CD8-positive, alpha-beta memory T cell (primary cell): ENCODE measurements at regions not wholly inside any gene's neighbourhood (a gene's known extent, or its start where the extent isn't known, plus 50 kb on each side); places are given as distances from the start of the nearest gene placed in this dataset.
A peak's percentile ranks its signal among the peaks of the same experiment; 100 is the strongest.
"Not testable (repeated sequence)": the region's sequence is repeated elsewhere in the genome, so short reads cannot be mapped to it uniquely, and the experiment has no call there.

Experiments used
- CTCF ChIA-PET: fragments of 350-600 bp; sonication (Branson Sonifier 250); formaldehyde crosslinking; loops from one replicate; lab custom pipeline; 2021; ENCODE audit warnings: antibody characterized with exemption; lab: Charles Lee
- POLR2A ChIA-PET: fragments of 350-600 bp; sonication (Branson Sonifier 250); formaldehyde crosslinking; loops from one replicate; lab custom pipeline; 2021; ENCODE audit warnings: antibody characterized with exemption; lab: Charles Lee
- DNase-seq, 5 donors: peaks; one replicate each; pipeline versions ENCODE4 v3.0.0 to v3.0.0-alpha.2; 2020 to 2022; ENCODE audit warnings: mixed read lengths in 1 of 5
- H3K27ac ChIP-seq: one replicate; pipeline ENCODE4 v1.7.0; 2013; ENCODE audit warnings: low read depth, mild to moderate bottlenecking, low read length, moderate library complexity
- H3K27me3 ChIP-seq: 2 replicates; pipeline ENCODE4 v1.7.0; 2013; ENCODE audit warnings: low read length, mild to moderate bottlenecking; ENCODE audit not compliant: insufficient read depth, poor library complexity, severe bottlenecking
- H3K36me3 ChIP-seq: 2 replicates; pipeline ENCODE4 v1.7.0; 2013; ENCODE audit warnings: mild to moderate bottlenecking, low read length, moderate library complexity; ENCODE audit not compliant: insufficient read depth
- H3K4me1 ChIP-seq: 2 replicates; pipeline ENCODE4 v1.7.0; 2013; ENCODE audit warnings: mild to moderate bottlenecking, low read length, moderate library complexity; ENCODE audit not compliant: insufficient read depth
- H3K4me3 ChIP-seq: 2 replicates; pipeline ENCODE4 v1.7.0; 2013; ENCODE audit warnings: mild to moderate bottlenecking, low read length
- H3K9me3 ChIP-seq: 2 replicates; pipeline ENCODE4 v1.7.0; 2013; ENCODE audit warnings: mild to moderate bottlenecking, low read length
- H3K27ac Mint-ChIP-seq, 8 donors: one replicate each; pipeline ENCODE4 v1.8.0; 2020 to 2021; ENCODE audit warnings: mixed read lengths in 8 of 8, mild to moderate bottlenecking in 6 of 8, inconsistent platforms in 3 of 8, moderate library complexity in 3 of 8
- H3K27me3 Mint-ChIP-seq, 2 donors: one replicate each; pipeline ENCODE4 v1.8.0; 2020 to 2021; ENCODE audit warnings: mixed read lengths in 2 of 2, mild to moderate bottlenecking in 1 of 2, moderate library complexity in 1 of 2
- H3K36me3 Mint-ChIP-seq, 3 donors: one replicate each; pipeline ENCODE4 v1.8.0; 2020 to 2021; ENCODE audit warnings: mixed read lengths in 3 of 3, inconsistent platforms in 1 of 3, mild to moderate bottlenecking in 1 of 3
- H3K4me1 Mint-ChIP-seq, 3 donors: one replicate each; pipeline ENCODE4 v1.8.0; 2020 to 2021; ENCODE audit warnings: mixed read lengths in 3 of 3, inconsistent platforms in 1 of 3, mild to moderate bottlenecking in 1 of 3
- H3K4me3 Mint-ChIP-seq, 7 donors: one replicate each; pipeline ENCODE4 v1.8.0; 2020 to 2021; ENCODE audit warnings: mixed read lengths in 7 of 7, mild to moderate bottlenecking in 6 of 7, moderate library complexity in 4 of 7, inconsistent platforms in 2 of 7
- H3K9me3 Mint-ChIP-seq, 5 donors: one replicate each; pipeline ENCODE4 v1.8.0; 2020 to 2022; ENCODE audit warnings: mixed read lengths in 5 of 5, mild to moderate bottlenecking in 3 of 5, moderate library complexity in 2 of 5, inconsistent platforms in 1 of 5

GRCh38 chr4:184277010-184277409 is 59.3 kb upstream of the ENPP6 start:
- H3K27ac ChIP-seq, H3K27me3 ChIP-seq, POLR2A ChIA-PET, H3K4me3 ChIP-seq, H3K27me3 Mint-ChIP-seq, DNase-seq, H3K27ac Mint-ChIP-seq, H3K4me3 Mint-ChIP-seq, H3K36me3 ChIP-seq, H3K9me3 Mint-ChIP-seq, H3K9me3 ChIP-seq: not testable (repeated sequence)
- H3K4me1 ChIP-seq, result peaks cover 21% of the 10 kb centered on the region
- CTCF ChIA-PET, result interaction anchor here (1.1 kb wide), 1 partner anchor 8 kb away, joined by 3 read pairs; no protein-coding TSS in a partner anchor
- Mint-ChIP-seq H3K36me3 (peaks cover 0 to 13% (median 6%) of the 10 kb centered on the region in 3 donors), H3K4me1 (peaks cover 19 to 36% (median 24%) of the 10 kb centered on the region in 3 donors)

- H3K27me3 Mint-ChIP-seq, POLR2A ChIA-PET, H3K27ac ChIP-seq, H3K27ac Mint-ChIP-seq, H3K9me3 ChIP-seq, H3K36me3 ChIP-seq, H3K4me3 Mint-ChIP-seq, H3K27me3 ChIP-seq, H3K9me3 Mint-ChIP-seq, H3K4me3 ChIP-seq, DNase-seq: not testable (repeated sequence)
- CTCF ChIA-PET, result interaction anchor here (2.3 kb wide), 1 partner anchor 12 kb away, joined by 10 read pairs; no protein-coding TSS in a partner anchor
- Mint-ChIP-seq H3K36me3 (peaks cover 0 to 13% (median 6%) of the 10 kb centered on the region in 3 donors), H3K4me1 (peaks cover 12 to 29% (median 17%) of the 10 kb centered on the region in 3 donors)
- H3K4me1 ChIP-seq, result peaks cover 14% of the 10 kb centered on the region
These were observed 58.7 kb upstream of the ENPP6 start for GRCh38 chr4:184276346-184276745.

DNA sequence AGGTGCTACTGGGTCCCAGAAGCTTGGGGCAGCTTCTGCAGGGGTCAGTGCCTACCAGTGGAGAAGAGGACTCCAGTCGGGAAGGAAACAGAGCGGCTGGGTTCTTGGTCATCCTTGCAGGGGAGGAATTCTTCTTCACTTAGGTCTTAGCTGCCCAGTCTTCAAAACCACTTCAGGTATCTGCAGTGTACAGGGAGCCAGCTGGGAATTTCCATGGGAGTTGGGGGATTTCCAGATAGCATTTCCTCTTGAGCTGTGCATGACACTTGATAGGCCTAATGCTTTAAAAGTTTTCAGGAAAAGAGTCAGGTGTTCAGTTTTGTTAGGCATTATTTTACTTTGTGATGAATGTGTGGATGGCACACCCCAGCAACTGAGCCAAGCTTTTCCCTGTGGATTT is 58.1 kb upstream of the ENPP6 start:
- DNase-seq, result no peak
- ChIA-PET POLR2A (no interaction called here), CTCF (interaction anchor here (2.3 kb wide), 1 partner anchor 11 kb away, joined by 10 read pairs; no protein-coding TSS in a partner anchor)
- peaks cover 0 to 13% (median 6%) of the 10 kb centered on the region in 3 donors for H3K36me3 Mint-ChIP-seq
- H3K27ac Mint-ChIP-seq, result no peak overlapping the region
- peaks cover 8% of the 10 kb centered on the region for H3K4me1 ChIP-seq
- H3K36me3 ChIP-seq, result no peaks in the 10 kb centered on the region
- peaks cover 0 to 5% (median 3%) of the 10 kb centered on the region in 5 donors for H3K9me3 Mint-ChIP-seq
- peaks cover 0 to 1% of the 10 kb centered on the region in 2 donors for H3K27me3 Mint-ChIP-seq
- no peak overlapping the region for H3K4me3 ChIP-seq
- no peaks in the 10 kb centered on the region for H3K9me3 ChIP-seq
- no peaks in the 10 kb centered on the region for H3K27me3 ChIP-seq
- H3K4me1 Mint-ChIP-seq, result peaks cover 6 to 23% (median 11%) of the 10 kb centered on the region in 3 donors
- no peak overlapping the region for H3K27ac ChIP-seq
- H3K4me3 Mint-ChIP-seq, result no peak overlapping the region

DNA sequence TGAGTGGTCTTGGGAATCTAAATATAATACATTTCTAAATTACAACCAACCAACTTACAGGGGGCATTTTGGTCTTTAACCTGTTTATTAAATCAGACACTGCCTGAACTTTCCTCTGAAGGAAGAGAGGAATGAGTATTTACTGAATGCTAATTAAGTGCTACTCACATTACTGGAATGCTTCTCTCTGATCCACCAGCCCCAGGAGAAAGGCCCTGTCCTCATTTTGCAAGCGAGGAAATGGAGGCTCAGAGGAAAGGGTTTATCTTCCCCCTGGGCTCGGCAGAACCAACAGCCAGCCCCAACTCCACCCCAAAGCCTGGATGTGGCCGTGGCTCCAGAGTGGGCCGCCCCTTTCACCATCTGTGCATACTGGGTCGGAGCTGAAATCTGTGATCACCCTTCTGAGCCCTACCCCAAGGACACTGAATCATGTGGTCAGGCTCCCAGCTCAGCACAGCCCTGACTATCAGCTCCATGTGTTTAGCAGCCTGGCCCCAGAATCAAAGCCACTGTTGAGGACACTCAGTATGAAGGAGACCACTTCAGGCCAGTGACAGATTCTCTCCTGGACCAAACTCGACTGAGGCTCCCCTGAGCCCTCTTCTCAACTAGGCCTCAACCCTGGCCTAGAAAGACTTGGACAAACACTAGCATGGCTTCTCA is 56.7 kb upstream of the ENPP6 start:
- H3K4me3 Mint-ChIP-seq, result no peak overlapping the region
- Histone ChIP-seq H3K27me3 (no peaks in the 10 kb centered on the region), H3K27ac (no peak overlapping the region), H3K4me1 (no peaks in the 10 kb centered on the region), H3K4me3 (no peak overlapping the region), H3K9me3 (no peaks in the 10 kb centered on the region), H3K36me3 (no peaks in the 10 kb centered on the region)
- peaks cover 0 to 5% (median 3%) of the 10 kb centered on the region in 5 donors for H3K9me3 Mint-ChIP-seq
- DNase-seq, result no peak
- H3K36me3 Mint-ChIP-seq, result peaks cover 0 to 13% (median 6%) of the 10 kb centered on the region in 3 donors
- peaks cover 0 to 1% of the 10 kb centered on the region in 2 donors for H3K27me3 Mint-ChIP-seq
- ChIA-PET POLR2A (no interaction called here), CTCF (interaction anchor here (2.3 kb wide), 1 partner anchor 10 kb away, joined by 10 read pairs; no protein-coding TSS in a partner anchor)
- H3K4me1 Mint-ChIP-seq, result peaks cover 0 to 16% (median 11%) of the 10 kb centered on the region in 3 donors
- peak overlapping the region in 1 of 8 donors; percentile 18 for H3K27ac Mint-ChIP-seq

DNA sequence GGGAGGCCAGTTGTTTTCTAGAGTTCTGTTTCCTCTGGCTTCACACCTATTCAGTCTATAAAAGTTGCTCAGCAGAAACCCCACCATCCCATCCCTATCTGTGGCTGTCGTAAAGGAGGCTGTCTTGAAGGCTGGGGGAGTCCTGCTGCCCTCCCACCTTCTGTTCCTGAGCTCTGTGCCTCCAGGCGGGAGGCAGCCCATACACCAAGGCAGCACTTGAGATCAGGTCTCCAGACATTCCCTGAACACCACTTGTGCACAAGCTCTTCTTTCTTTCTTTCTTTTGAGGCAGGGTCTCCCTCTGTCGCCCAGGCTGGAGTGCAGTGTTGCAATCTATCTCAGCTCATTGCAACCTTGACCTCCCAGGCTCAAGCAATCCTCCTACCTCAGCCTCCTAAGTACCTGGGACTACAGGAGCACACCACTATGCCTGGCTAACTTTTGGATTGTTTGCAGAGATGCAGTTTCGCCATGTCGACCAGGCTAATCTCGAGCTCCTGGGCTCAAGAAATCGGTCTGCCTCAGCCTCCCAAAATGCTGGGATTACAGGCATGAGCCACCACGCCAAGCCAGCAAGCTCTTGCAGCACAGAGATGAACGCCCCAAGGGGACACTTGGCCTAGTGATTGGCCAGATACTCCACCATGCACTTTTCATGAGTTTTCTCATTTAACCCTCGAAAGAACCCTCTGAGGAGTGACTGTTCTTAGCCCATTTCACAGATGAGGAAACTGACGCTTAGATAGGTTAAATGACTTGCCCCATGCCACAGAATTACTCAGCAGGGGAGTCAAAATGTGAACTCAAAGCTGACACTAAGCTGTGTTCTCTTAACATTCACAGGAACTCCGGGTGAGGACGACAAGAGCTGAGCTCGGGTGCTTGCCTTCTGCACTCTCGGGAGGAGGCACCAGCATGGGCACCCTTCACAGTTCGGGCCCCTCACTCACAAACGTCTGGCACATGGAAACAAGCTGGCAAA is 55.8 kb upstream of the ENPP6 start:
- no peaks in the 10 kb centered on the region for H3K36me3 ChIP-seq
- Mint-ChIP-seq H3K27ac (peak overlapping the region in 1 of 8 donors; percentile 24), H3K4me3 (no peak overlapping the region), H3K27me3 (peaks cover 0 to 1% of the 10 kb centered on the region in 2 donors), H3K4me1 (peaks cover 4 to 21% (median 16%) of the 10 kb centered on the region in 3 donors), H3K36me3 (peaks cover under 1 to 13% (median 4%) of the 10 kb centered on the region in 3 donors), H3K9me3 (peaks cover 0 to 5% (median 3%) of the 10 kb centered on the region in 5 donors)
- no peak overlapping the region for H3K27ac ChIP-seq
- DNase-seq, result no peak
- H3K9me3 ChIP-seq, result no peaks in the 10 kb centered on the region
- ChIA-PET CTCF (interaction anchor here (1.4 kb wide), 1 partner anchor 9 kb away, joined by 6 read pairs; no protein-coding TSS in a partner anchor), POLR2A (no interaction called here)
- H3K27me3 ChIP-seq, result no peaks in the 10 kb centered on the region
- peaks cover 6% of the 10 kb centered on the region for H3K4me1 ChIP-seq
- no peak overlapping the region for H3K4me3 ChIP-seq

GRCh38 chr4:184270808-184271413 is 53.2 kb upstream of the ENPP6 start:
- no peak for DNase-seq
- no peak overlapping the region for H3K27ac ChIP-seq
- H3K27me3 ChIP-seq, result no peaks in the 10 kb centered on the region
- H3K4me3 Mint-ChIP-seq, result peak overlapping the region in 1 of 7 donors; percentile 37
- H3K4me1 Mint-ChIP-seq, result peaks cover 19 to 39% (median 35%) of the 10 kb centered on the region in 3 donors
- POLR2A ChIA-PET, result no interaction called here
- H3K9me3 Mint-ChIP-seq, result no peaks in the 10 kb centered on the region
- CTCF ChIA-PET, result interaction anchor here (1.1 kb wide), 1 partner anchor 11 kb away, joined by 5 read pairs; no protein-coding TSS in a partner anchor
- peaks cover 17% of the 10 kb centered on the region for H3K4me1 ChIP-seq
- H3K36me3 Mint-ChIP-seq, result peaks cover 0 to 8% (median 6%) of the 10 kb centered on the region in 3 donors
- peak overlapping the region in 4 of 8 donors; percentile 1 to 84 (median 70) for H3K27ac Mint-ChIP-seq
- no peaks in the 10 kb centered on the region for H3K9me3 ChIP-seq
- H3K27me3 Mint-ChIP-seq, result peaks cover 0 to 1% of the 10 kb centered on the region in 2 donors
- no peak overlapping the region for H3K4me3 ChIP-seq
- no peaks in the 10 kb centered on the region for H3K36me3 ChIP-seq

DNA sequence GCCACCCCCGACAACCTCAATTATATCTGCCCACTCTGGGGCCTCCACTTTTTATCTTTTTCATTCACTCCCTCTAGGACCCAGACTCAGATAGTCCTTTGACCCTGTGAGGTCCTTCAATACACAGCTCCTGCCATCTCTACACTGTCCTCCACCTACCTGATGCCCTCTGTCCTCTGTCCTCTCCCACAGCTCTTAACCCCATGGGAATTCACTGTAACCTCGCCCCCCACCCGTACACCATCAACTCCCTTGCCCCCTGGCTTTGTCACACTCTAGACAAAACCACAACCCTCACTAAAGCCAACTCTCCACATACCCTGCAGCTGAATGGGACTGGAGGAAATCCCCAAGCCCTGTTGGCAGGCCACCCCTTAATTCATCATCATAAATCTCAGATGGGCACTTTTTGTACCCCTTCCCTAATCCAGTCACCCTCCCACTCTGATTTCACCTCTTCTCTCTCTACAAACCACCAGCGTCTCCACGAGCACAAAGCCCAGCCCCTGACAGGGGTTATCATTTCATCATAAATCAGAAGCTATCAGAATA is 52.3 kb upstream of the ENPP6 start:
- Histone ChIP-seq H3K4me3 (no peak overlapping the region), H3K9me3 (no peaks in the 10 kb centered on the region), H3K4me1 (peaks cover 17% of the 10 kb centered on the region), H3K27me3 (no peaks in the 10 kb centered on the region), H3K36me3 (no peaks in the 10 kb centered on the region), H3K27ac (no peak overlapping the region)
- Mint-ChIP-seq H3K36me3 (peaks cover 0 to 8% (median 6%) of the 10 kb centered on the region in 3 donors), H3K27ac (peak overlapping the region in 7 of 8 donors; percentile 2 to 84 (median 44)), H3K27me3 (no peaks in the 10 kb centered on the region), H3K9me3 (no peaks in the 10 kb centered on the region), H3K4me3 (peak overlapping the region in 2 of 7 donors; percentile 38 to 60), H3K4me1 (peaks cover 22 to 41% (median 39%) of the 10 kb centered on the region in 3 donors)
- CTCF ChIA-PET, result interaction anchor here (1.1 to 1.9 kb wide), 3 partner anchors 10 to 379 kb away, joined by 5 to 9 read pairs (median 8); partner anchors contain the start of genes CASP3 and PRIMPOL
- POLR2A ChIA-PET, result interaction anchor here (1.7 kb wide), 1 partner anchor 203 kb away, joined by 6 read pairs; no protein-coding TSS in a partner anchor
- DNase-seq, result no peak
